ELR (cell line): ENCODE measurements at regions not wholly inside any gene's neighbourhood (a gene's known extent, or its start where the extent isn't known, plus 50 kb on each side); places are given as distances from the start of the nearest gene placed in this dataset.

ENCODE experiments used
- DNase-seq: peaks from one replicate; pipeline ENCODE4 v3.0.0-alpha.2; 2015; ENCODE audit warnings: low read depth

DNA sequence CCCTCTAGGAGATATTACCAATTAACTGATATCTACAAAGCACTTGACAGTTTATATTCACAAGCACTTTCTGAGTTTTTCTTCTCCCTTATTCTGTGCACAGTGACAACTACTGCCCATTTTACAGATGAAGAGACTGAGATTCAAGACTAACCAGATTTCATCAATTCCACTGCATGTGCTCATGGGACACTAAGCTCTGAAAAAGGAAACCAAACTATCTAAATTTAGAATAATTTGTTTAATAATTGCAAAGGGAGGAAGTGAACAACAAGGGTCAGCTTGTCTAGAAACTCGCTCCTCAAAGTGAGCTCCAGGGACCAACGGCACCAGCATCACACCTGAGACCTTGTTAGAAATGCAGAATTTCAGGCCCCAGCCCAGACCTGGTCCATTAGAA, 50.8 kb upstream of the MYLIP start:
- no peak for DNase-seq

GRCh38 chr6:16069671-16070070, 59.2 kb upstream of the MYLIP start:
- no peak for DNase-seq

GRCh38 chr6:16069222-16069621, 59.7 kb upstream of the MYLIP start:
- DNase-seq: no peak

DNA sequence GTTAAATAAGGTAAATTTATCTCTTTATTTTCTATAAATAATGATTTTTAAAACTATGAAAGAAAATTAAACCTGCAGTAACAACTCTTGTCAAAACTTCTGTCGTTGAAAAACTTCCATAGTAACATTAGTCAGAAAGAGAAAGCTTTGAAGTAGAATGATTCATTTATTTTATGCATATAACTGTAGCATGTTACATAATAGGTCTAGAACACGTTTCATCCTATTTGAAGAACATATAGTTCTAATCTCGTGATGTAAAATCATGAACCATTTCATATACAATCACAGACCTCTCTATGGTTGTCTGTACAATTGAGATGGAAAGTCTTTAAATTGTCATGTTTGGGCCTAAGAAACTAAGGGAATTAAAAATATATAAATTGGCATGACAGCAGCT, 61.3 kb upstream of the MYLIP start:
- DNase-seq: no peak

DNA sequence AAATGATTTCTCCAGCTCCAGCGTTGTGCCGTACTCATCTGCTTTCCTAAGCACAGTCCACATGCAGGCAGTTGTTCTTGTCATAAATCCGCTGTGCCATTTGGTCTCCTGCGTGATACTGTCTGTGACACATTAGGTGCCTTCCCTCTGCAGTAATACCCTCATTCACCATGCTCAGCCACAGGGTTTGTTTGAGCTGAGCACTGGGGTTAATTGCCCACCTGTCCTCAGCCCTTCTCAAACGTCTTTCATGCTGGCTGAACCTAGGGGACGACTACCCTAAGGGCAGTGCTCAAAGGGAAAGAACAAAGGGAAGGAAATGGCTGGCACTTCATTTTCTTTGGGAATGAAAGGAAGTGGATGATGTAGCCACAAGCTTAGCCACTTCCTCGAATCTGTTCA, 64.2 kb upstream of the MYLIP start:
- DNase-seq: no peak

DNA sequence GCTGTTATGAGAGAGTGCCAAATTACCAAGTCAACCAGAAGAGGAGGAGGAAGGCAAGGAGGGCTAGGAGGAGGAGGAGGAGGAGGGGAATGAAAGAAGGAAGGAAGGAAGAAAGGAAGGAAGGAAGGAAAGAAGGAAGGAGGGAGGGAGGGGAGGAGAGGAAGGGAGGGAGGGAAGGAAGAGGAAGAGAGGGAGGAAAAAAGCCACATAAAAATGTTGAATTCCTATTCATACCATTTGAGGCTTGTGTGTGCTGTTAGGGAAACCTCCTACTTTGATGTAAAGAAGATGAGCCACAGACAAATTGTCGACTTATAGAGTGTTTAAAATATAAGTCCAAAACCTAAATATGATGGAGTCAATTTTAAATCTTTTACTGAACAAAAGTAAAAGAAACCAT, 65.3 kb upstream of the MYLIP start:
- DNase-seq: no peak

DNA sequence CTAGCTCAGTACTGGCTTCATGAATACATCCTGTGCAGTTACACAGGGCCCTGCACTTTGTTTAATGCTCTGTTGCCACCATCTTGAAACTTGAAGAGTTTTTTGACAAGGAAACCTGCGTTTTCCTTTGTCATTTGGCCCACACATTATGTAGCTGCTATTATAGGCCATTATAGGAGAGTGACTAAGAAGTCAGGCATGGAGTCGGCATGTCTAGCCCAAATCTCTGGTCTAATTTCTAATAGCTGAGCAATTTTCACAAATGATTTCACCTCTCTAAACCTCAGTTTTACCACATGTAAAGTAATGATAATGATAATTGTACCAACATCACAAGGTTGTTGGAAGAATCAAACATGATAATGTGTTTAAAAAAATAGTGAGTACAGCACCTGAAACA, 67.1 kb upstream of the MYLIP start:
- peak; percentile 15 for DNase-seq

DNA sequence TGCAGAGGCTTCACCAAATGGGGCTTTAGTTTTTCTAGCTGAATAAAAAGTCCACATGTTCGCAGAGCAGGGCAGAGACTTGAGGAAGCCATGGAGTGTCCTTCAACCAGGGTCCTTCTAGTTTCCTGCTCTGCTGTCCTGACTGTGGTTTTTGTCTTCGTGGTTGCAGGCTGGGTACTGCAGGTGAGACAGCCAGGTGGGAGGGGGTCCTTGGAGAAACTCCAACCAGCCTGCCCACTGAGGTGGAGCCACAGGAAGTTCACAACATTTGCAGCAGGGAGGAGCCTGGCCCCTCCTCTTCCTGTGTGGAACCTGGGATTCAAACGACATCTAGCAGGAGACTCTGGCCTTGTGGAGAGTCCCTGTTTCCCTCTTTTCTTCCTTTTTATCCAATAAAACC, 68.8 kb upstream of the MYLIP start:
- no peak for DNase-seq

DNA sequence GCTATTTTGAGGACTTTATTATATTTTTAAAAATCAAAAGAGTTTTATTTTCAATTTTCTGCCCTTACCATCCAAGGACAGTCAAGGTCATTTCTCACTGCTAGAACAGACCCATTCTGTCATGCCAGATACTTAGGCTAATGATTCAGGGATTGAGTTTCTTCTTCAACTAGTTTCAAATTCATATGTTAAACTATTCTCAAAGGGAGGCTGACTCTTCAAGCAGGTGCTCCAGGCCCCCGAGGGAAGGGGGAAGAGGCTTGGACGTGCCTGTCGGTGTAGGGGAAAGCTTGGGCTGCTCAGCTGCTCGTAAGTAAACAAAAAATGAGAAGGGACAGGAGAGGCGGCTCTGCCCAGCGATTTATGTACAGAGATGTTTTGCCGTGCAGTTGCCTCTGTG, 69.4 kb upstream of the MYLIP start:
- no peak for DNase-seq

- DNase-seq: no peak
Measured at GRCh38 chr6:16058929-16059345, 69.9 kb upstream of the MYLIP start.

GRCh38 chr6:16058201-16058928, 70.5 kb upstream of the MYLIP start:
- no peak for DNase-seq

DNA sequence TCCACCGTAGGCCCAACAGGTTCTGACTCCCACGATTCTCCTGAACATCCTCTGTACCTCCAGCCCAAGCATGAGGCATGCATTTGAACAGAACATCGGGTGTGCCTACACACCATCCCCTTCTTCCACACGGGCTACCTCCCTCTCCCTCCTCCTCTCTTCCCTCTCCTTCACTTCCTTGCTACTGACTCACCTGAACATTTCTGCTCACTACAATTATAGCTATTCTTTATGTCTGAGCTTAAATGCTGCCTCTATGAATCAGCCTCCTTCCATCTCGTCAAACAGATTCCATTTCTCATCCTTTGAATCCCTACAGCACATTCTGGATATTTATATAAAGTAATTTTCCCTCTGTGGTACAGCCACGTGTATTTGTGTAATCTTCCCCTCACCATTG, 71.4 kb upstream of the MYLIP start:
- no peak for DNase-seq

DNA sequence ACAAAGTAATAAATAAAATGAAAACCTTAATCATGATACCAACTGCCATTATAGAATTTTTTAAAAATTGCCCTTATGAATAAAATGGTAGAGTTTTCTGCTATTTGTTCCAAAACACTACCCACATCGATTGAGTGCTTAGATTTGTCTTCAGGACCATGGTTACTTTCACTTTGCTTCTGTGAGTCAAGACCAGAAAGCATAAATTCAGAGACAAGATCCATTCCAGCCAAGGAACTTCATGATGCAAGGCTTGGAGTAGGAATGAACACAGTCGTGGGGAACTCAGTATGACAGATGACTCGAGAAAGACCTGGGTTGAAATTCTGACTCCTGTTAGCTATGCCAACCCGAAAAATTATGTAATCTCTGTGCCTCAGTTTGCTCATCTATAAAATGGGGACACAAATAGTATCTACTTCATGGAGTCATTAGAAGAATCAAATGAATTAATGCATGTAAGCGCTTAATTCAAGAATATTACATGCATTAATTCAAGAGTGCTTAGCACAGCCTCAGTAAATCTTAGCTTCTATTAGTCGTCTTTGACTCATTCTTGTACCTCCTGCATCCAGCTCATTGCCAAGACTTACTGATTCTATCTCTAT, 72.5 kb upstream of the MYLIP start:
- DNase-seq: peak; percentile 26

GRCh38 chr6:16055852-16056251, 73.0 kb upstream of the MYLIP start:
- DNase-seq: peak; percentile 2

- peak; percentile 31 for DNase-seq
Measured at GRCh38 chr6:16049168-16049567, 79.7 kb upstream of the MYLIP start.

GRCh38 chr6:16048221-16048620, 80.7 kb upstream of the MYLIP start:
- DNase-seq: no peak

GRCh38 chr6:16047435-16047990, 81.4 kb upstream of the MYLIP start:
- no peak for DNase-seq

- DNase-seq: no peak
Measured at GRCh38 chr6:16045238-16045637, 83.6 kb upstream of the MYLIP start.

GRCh38 chr6:16044211-16044643, 84.7 kb upstream of the MYLIP start:
- no peak for DNase-seq

- DNase-seq: no peak
Measured at GRCh38 chr6:16043171-16044135, 85.4 kb upstream of the MYLIP start.

GRCh38 chr6:16042751-16043150, 86.1 kb upstream of the MYLIP start:
- DNase-seq: no peak

GRCh38 chr6:16041327-16041726, 87.6 kb upstream of the MYLIP start:
- no peak for DNase-seq

DNA sequence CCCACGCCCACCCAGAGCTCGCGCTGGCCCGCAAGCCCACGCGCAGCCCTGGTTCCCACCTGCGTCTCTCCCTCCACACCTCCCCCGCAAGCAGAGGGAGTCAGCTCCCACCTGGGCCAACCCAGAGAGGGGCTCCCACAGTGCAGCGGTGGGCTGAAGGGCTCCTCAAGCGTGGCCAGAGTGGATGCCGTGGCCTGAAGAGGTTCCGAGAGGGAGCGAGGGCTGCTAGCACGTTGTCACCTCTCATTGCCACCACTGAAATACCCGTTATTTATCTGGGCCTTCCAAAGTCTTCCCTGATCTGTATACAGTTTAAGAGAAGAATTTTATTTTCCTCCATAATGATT, 88.3 kb upstream of the MYLIP start:
- DNase-seq: no peak
